HG03378 (cell line): ENCODE measurements at regions not wholly inside any gene's neighbourhood (a gene's known extent, or its start where the extent isn't known, plus 50 kb on each side); places are given as distances from the start of the nearest gene placed in this dataset.
"Not testable (repeated sequence)": the region's sequence is repeated elsewhere in the genome, so short reads cannot be mapped to it uniquely, and the experiment has no call there.

ENCODE experiments used
- ATAC-seq: cut with Tn5 transposase; IDR thresholded peaks from one replicate; pipeline ENCODE4 v1.9.1; 2021; ENCODE audit warnings: mild to moderate bottlenecking, moderate library complexity; ENCODE audit not compliant: unreplicated experiment

- not testable (repeated sequence) for ATAC-seq
Measured at GRCh38 chr9:41771693-41772092, 357.5 kb downstream of the CNTNAP3B start.

GRCh38 chr9:41754822-41755221 is 374.4 kb downstream of the CNTNAP3B start:
- ATAC-seq = not testable (repeated sequence)

- not testable (repeated sequence) for ATAC-seq
Measured at GRCh38 chr9:41754403-41754802, 374.8 kb downstream of the CNTNAP3B start.

- ATAC-seq = not testable (repeated sequence)
Measured at GRCh38 chr9:41741897-41742296, 387.3 kb downstream of the CNTNAP3B start.

GRCh38 chr9:41741173-41741572 is 388.1 kb downstream of the CNTNAP3B start:
- not testable (repeated sequence) for ATAC-seq

GRCh38 chr9:41738681-41739080 is 390.5 kb downstream of the CNTNAP3B start:
- ATAC-seq = not testable (repeated sequence)

GRCh38 chr9:41699190-41699589 is 430.0 kb downstream of the CNTNAP3B start:
- not testable (repeated sequence) for ATAC-seq

GRCh38 chr9:41697080-41697479 is 432.1 kb downstream of the CNTNAP3B start:
- ATAC-seq = not testable (repeated sequence)

- not testable (repeated sequence) for ATAC-seq
Measured at GRCh38 chr9:41679312-41679711, 449.9 kb downstream of the CNTNAP3B start.

GRCh38 chr9:41663497-41664036 is 465.7 kb downstream of the CNTNAP3B start:
- not testable (repeated sequence) for ATAC-seq

GRCh38 chr9:41658706-41659105 is 469.6 kb upstream of the ZNG1F start:
- not testable (repeated sequence) for ATAC-seq

- not testable (repeated sequence) for ATAC-seq
Measured at GRCh38 chr9:41658116-41658515, 469.0 kb upstream of the ZNG1F start.

GRCh38 chr9:41657141-41657540 is 468.0 kb upstream of the ZNG1F start:
- not testable (repeated sequence) for ATAC-seq

- not testable (repeated sequence) for ATAC-seq
Measured at GRCh38 chr9:41655071-41655554, 466.0 kb upstream of the ZNG1F start.

GRCh38 chr9:41654349-41654748 is 465.2 kb upstream of the ZNG1F start:
- ATAC-seq = not testable (repeated sequence)

GRCh38 chr9:41653560-41654340 is 464.6 kb upstream of the ZNG1F start:
- ATAC-seq = not testable (repeated sequence)

- not testable (repeated sequence) for ATAC-seq
Measured at GRCh38 chr9:41652800-41653199, 463.7 kb upstream of the ZNG1F start.

- ATAC-seq = not testable (repeated sequence)
Measured at GRCh38 chr9:41652100-41652713, 463.1 kb upstream of the ZNG1F start.

GRCh38 chr9:41650086-41650485 is 461.0 kb upstream of the ZNG1F start:
- not testable (repeated sequence) for ATAC-seq

- ATAC-seq = not testable (repeated sequence)
Measured at GRCh38 chr9:41648564-41648963, 459.4 kb upstream of the ZNG1F start.

GRCh38 chr9:41646246-41646645 is 457.1 kb upstream of the ZNG1F start:
- not testable (repeated sequence) for ATAC-seq
